Mesenchymal stem cell (in vitro differentiated cells and primary cell): ENCODE measurements at regions not wholly inside any gene's neighbourhood (a gene's known extent, or its start where the extent isn't known, plus 50 kb on each side); places are given as distances from the start of the nearest gene placed in this dataset.

Experiments
- DNase-seq: peaks from one replicate; pipeline ENCODE4 v3.0.0-alpha.2; 2013
- H2AFZ ChIP-seq: one replicate; pipeline ENCODE4 v1.6.1; 2013; ENCODE audit warnings: low read depth, mild to moderate bottlenecking, control low read depth, inconsistent platforms, low read length, moderate library complexity
- H2AK5ac ChIP-seq: 2 replicates; pipeline ENCODE4 v1.6.1; 2013; ENCODE audit warnings: low read length, moderate library complexity, mild to moderate bottlenecking, inconsistent platforms; ENCODE audit not compliant: severe bottlenecking
- H2BK120ac ChIP-seq: one replicate; pipeline ENCODE4 v1.6.1; 2013; ENCODE audit warnings: low read depth, mild to moderate bottlenecking, inconsistent platforms, low read length, moderate library complexity
- H2BK12ac ChIP-seq, 2 experiments: one replicate each; pipeline ENCODE4 v1.6.1; 2013; ENCODE audit warnings: inconsistent platforms in 2 of 2, low read length in 2 of 2, mild to moderate bottlenecking in 2 of 2, moderate library complexity in 2 of 2, control low read depth in 1 of 2
- H2BK15ac ChIP-seq: one replicate; pipeline ENCODE4 v1.6.1; 2013; ENCODE audit warnings: mild to moderate bottlenecking, low read depth, inconsistent platforms; ENCODE audit not compliant: poor library complexity, severe bottlenecking
- H2BK5ac ChIP-seq: 2 replicates; pipeline ENCODE4 v1.6.1; 2013; ENCODE audit warnings: low read depth, mild to moderate bottlenecking, low read length, control low read depth, inconsistent platforms; ENCODE audit not compliant: poor library complexity, severe bottlenecking
- H3K14ac ChIP-seq, 2 experiments: one replicate each; pipeline ENCODE4 v1.6.1; 2013; ENCODE audit warnings: inconsistent platforms in 2 of 2, low read length in 2 of 2, control low read depth in 1 of 2, mild to moderate bottlenecking in 1 of 2, moderate library complexity in 1 of 2
- H3K18ac ChIP-seq, 2 experiments: one replicate each; pipeline ENCODE4 v1.6.1; 2013; ENCODE audit warnings: inconsistent platforms in 2 of 2, low read length in 2 of 2, control low read depth in 1 of 2, low read depth in 1 of 2, mild to moderate bottlenecking in 1 of 2
- H3K23ac ChIP-seq, 2 experiments: one replicate each; pipeline ENCODE4 v1.6.1; 2013; ENCODE audit warnings: inconsistent platforms in 2 of 2, low read length in 2 of 2, mild to moderate bottlenecking in 2 of 2, moderate library complexity in 2 of 2, control low read depth in 1 of 2
- H3K27ac ChIP-seq: 2 replicates; pipeline ENCODE4 v1.5.1; 2013; ENCODE audit warnings: mild to moderate bottlenecking, moderate library complexity, low read length, control low read depth, inconsistent platforms; ENCODE audit not compliant: poor library complexity, severe bottlenecking
- H3K27me3 ChIP-seq, 2 experiments: 2 replicates each; pipeline versions ENCODE4 v1.6.1 to v1.7.0; 2013; ENCODE audit warnings: low read length in 2 of 2, mild to moderate bottlenecking in 2 of 2, moderate library complexity in 2 of 2, control low read depth in 1 of 2, inconsistent platforms in 1 of 2; ENCODE audit not compliant: control insufficient read depth in 1 of 2, insufficient read depth in 1 of 2
- H3K36me3 ChIP-seq, 2 experiments: 2 replicates each; pipeline versions ENCODE4 v1.6.1 to v1.7.0; 2013; ENCODE audit warnings: low read length in 2 of 2, control low read depth in 1 of 2, inconsistent platforms in 1 of 2, low read depth in 1 of 2, mild to moderate bottlenecking in 1 of 2; ENCODE audit not compliant: insufficient read depth in 2 of 2, control insufficient read depth in 1 of 2
- H3K4ac ChIP-seq, 2 experiments: one replicate each; pipeline ENCODE4 v1.6.1; 2013; ENCODE audit warnings: inconsistent platforms in 2 of 2, low read length in 2 of 2, mild to moderate bottlenecking in 2 of 2, moderate library complexity in 2 of 2, control low read depth in 1 of 2, low read depth in 1 of 2
- H3K4me1 ChIP-seq: 2 replicates; pipeline ENCODE4 v1.6.1; 2013; ENCODE audit warnings: low read depth, low read length, control low read depth; ENCODE audit not compliant: control insufficient read depth, insufficient read depth
- H3K4me2 ChIP-seq: 2 replicates; pipeline ENCODE4 v1.6.1; 2013; ENCODE audit warnings: low read length, mild to moderate bottlenecking, inconsistent platforms; ENCODE audit not compliant: poor library complexity, severe bottlenecking
- H3K4me3 ChIP-seq, 2 experiments: 2 replicates each; pipeline versions ENCODE4 v1.5.1 to v1.7.0; 2013; ENCODE audit warnings: low read length in 2 of 2, mild to moderate bottlenecking in 2 of 2, control low read depth in 1 of 2, low read depth in 1 of 2; ENCODE audit not compliant: insufficient read depth in 1 of 2
- H3K79me1 ChIP-seq: replicated peaks from 2 replicates; pipeline ENCODE4 v1.6.1; 2013; ENCODE audit warnings: mild to moderate bottlenecking, control low read depth, low read length, inconsistent platforms; ENCODE audit not compliant: poor library complexity, severe bottlenecking
- H3K9ac ChIP-seq: 2 replicates; pipeline ENCODE4 v1.7.0; 2013; ENCODE audit warnings: mild to moderate bottlenecking, low read length, moderate library complexity
- H3K9me3 ChIP-seq: 2 replicates; pipeline ENCODE4 v1.7.0; 2013; ENCODE audit warnings: mild to moderate bottlenecking, low read length; ENCODE audit not compliant: control insufficient read depth
- H4K8ac ChIP-seq: one replicate; pipeline ENCODE4 v1.6.1; 2013; ENCODE audit warnings: inconsistent platforms, mild to moderate bottlenecking, low read length, moderate library complexity
- H4K91ac ChIP-seq: one replicate; pipeline ENCODE4 v1.6.1; 2013; ENCODE audit warnings: mild to moderate bottlenecking, low read length, inconsistent platforms
- WGBS: methylation state at CpG from one replicate; pipeline ENCODE4 v1.1.7; 2013; ENCODE audit warnings: mixed read lengths; 5-methylcytosine and 5-hydroxymethylcytosine counted together

DNA sequence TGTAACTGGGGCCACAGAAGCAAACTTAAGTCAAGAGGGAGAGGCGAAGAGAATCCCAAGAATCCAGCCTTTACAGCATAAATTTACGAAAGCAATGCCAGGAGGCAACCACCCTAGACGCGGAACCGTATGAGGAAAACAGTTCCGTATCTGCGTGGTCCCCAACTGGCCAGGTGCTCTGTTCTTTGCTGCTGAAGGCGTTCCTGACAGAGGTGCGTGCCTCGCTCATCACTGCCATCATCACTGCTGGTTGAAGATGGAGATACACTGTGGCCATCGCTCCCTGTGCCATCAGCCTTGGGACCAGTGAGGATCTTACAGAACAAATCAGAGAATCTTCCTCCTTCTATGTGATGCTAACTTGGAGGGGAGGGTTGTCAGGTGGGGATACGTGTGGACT lies 270.5 kb upstream of the B3GAT1 start:
- Histone ChIP-seq H4K91ac (no peak overlapping the region), H3K14ac (no peak overlapping the region), H3K4ac (no peak overlapping the region), H3K4me2 (no peak overlapping the region), H2BK12ac (no peak overlapping the region), H3K79me1 (no peaks in the 10 kb centered on the region), H3K18ac (no peak overlapping the region), H3K36me3 (no peaks in the 10 kb centered on the region), H2BK120ac (no peak overlapping the region), H4K8ac (no peak overlapping the region), H2BK5ac (no peak overlapping the region), H3K23ac (no peak overlapping the region), H3K9ac (no peak overlapping the region), H3K27ac (no peak overlapping the region), H2BK15ac (no peak overlapping the region), H3K4me1 (no peaks in the 10 kb centered on the region), H3K27me3 (no peaks in the 10 kb centered on the region), H3K4me3 (no peak overlapping the region), H3K9me3 (no peaks in the 10 kb centered on the region), H2AFZ (no peak overlapping the region), H2AK5ac (no peak overlapping the region)
- 90% methylated on average over 11 of the region's 12 CpGs for WGBS
- DNase-seq, result no peak

DNA sequence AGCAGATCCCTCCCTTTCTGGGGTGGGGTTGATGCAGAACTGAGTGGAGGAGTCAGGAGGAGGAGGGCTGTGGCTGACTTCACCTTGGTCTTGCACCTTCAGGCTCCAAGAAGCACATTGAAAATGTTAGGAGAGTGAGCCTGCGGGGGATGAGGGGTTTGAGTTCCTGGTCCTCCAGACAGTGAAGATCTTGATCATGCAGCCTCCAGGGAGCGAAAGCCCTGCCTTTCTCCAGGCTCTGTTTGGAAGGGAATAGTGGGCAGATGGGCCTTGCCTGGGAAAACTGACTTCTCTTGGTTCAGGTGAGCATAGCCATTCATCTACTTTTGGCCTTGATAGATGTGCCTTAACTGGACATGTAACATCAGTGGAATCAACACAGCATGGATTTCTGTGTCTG lies 267.6 kb upstream of the B3GAT1 start:
- no peak overlapping the region for H3K27ac ChIP-seq
- H3K4ac ChIP-seq, result no peak overlapping the region
- H4K91ac ChIP-seq, result no peak overlapping the region
- H3K79me1 ChIP-seq, result no peaks in the 10 kb centered on the region
- no peak overlapping the region for H3K4me2 ChIP-seq
- H2BK12ac ChIP-seq, result no peak overlapping the region
- no peaks in the 10 kb centered on the region for H3K9me3 ChIP-seq
- H3K18ac ChIP-seq, result no peak overlapping the region
- no peak overlapping the region for H2BK120ac ChIP-seq
- H3K36me3 ChIP-seq, result no peaks in the 10 kb centered on the region
- H3K23ac ChIP-seq, result no peak overlapping the region
- H3K9ac ChIP-seq, result no peak overlapping the region
- H3K27me3 ChIP-seq, result no peaks in the 10 kb centered on the region
- no peak overlapping the region for H2BK15ac ChIP-seq
- no peak for DNase-seq
- H2AFZ ChIP-seq, result no peak overlapping the region
- no peak overlapping the region for H2AK5ac ChIP-seq
- H3K4me3 ChIP-seq, result no peak overlapping the region
- H3K4me1 ChIP-seq, result no peaks in the 10 kb centered on the region
- 53% methylated on average over 2 of the region's 2 CpGs for WGBS
- H3K14ac ChIP-seq, result no peak overlapping the region
- no peak overlapping the region for H2BK5ac ChIP-seq
- H4K8ac ChIP-seq, result no peak overlapping the region

DNA sequence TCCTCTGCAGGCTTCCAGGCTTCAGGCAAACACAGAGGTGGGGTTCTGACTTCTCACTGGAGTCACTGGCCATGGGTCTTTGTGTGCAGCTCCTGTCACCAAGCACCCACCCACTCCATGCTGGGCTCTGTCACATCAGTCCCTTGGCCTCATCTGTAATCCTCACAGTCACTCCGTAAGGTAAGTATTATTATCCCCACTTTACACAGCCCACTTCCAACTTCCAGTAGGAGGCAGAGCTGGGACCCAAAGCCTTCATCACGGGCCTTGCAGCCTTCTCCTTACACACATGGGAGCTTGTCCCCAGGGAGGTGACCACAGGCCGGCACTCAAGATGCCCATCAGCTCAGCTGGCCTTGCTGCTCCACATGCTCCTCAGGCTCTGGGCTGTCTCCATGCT lies 266.7 kb upstream of the B3GAT1 start:
- Histone ChIP-seq H3K79me1 (no peaks in the 10 kb centered on the region), H2AK5ac (no peak overlapping the region), H2AFZ (no peak overlapping the region), H3K36me3 (no peaks in the 10 kb centered on the region), H3K27me3 (no peaks in the 10 kb centered on the region), H4K91ac (no peak overlapping the region), H3K14ac (no peak overlapping the region), H3K9me3 (no peaks in the 10 kb centered on the region), H3K27ac (no peak overlapping the region), H3K9ac (no peak overlapping the region), H2BK15ac (no peak overlapping the region), H2BK120ac (no peak overlapping the region), H3K23ac (no peak overlapping the region), H3K4me2 (no peak overlapping the region), H2BK12ac (no peak overlapping the region), H3K4me1 (no peaks in the 10 kb centered on the region), H3K4ac (no peak overlapping the region), H3K18ac (no peak overlapping the region), H3K4me3 (no peak overlapping the region), H2BK5ac (no peak overlapping the region), H4K8ac (no peak overlapping the region)
- no peak for DNase-seq
- 57% methylated on average over 3 of the region's 3 CpGs for WGBS

DNA sequence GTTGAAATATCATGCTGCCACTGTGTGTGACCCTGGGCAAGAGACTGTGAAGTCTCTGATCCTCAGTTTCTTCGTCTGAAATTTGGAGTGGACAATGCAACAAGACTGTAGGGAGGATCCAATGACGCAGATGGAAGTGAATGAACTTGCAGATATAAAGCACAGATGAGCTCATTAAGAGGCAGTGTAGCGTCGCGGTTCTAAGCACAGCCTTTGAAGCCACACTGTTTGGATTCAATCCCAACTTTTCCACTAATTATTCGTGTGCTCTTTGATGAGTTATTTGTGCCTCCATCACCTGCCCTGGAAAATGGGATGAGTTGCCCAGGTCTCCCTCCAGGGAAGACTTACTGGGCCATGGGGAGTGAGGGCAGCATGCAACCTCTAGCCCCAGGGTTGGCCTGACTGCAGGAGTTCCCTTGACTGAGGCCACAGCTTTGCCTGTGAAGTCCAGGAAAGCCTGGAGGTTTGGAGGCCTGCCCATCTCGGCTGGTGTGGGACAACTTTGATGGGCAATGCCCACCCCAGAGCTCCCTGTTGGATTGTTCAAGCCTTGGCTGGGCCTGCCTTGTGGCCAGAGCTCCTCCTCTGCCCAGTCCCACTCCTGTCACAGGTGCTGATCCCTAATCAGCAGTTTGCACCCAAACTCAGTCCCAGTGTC lies 266.0 kb upstream of the B3GAT1 start:
- Histone ChIP-seq H2BK5ac (no peak overlapping the region), H3K36me3 (no peaks in the 10 kb centered on the region), H2AK5ac (no peak overlapping the region), H3K4me1 (no peaks in the 10 kb centered on the region), H2BK120ac (no peak overlapping the region), H3K14ac (no peak overlapping the region), H3K23ac (no peak overlapping the region), H3K4me2 (no peak overlapping the region), H2BK15ac (no peak overlapping the region), H3K9me3 (no peaks in the 10 kb centered on the region), H3K4ac (no peak overlapping the region), H3K9ac (no peak overlapping the region), H3K79me1 (no peaks in the 10 kb centered on the region), H2BK12ac (no peak overlapping the region), H3K27ac (no peak overlapping the region), H2AFZ (no peak overlapping the region), H4K91ac (no peak overlapping the region), H3K4me3 (no peak overlapping the region), H4K8ac (no peak overlapping the region), H3K18ac (no peak overlapping the region), H3K27me3 (no peaks in the 10 kb centered on the region)
- DNase-seq, result no peak
- 74% methylated on average over 7 of the region's 7 CpGs for WGBS
